ENCODE measurements at regions not wholly inside any gene's neighbourhood (a gene's known extent, or its start where the extent isn't known, plus 50 kb on each side); places are given as distances from the start of the nearest gene placed in this dataset.

DNA sequence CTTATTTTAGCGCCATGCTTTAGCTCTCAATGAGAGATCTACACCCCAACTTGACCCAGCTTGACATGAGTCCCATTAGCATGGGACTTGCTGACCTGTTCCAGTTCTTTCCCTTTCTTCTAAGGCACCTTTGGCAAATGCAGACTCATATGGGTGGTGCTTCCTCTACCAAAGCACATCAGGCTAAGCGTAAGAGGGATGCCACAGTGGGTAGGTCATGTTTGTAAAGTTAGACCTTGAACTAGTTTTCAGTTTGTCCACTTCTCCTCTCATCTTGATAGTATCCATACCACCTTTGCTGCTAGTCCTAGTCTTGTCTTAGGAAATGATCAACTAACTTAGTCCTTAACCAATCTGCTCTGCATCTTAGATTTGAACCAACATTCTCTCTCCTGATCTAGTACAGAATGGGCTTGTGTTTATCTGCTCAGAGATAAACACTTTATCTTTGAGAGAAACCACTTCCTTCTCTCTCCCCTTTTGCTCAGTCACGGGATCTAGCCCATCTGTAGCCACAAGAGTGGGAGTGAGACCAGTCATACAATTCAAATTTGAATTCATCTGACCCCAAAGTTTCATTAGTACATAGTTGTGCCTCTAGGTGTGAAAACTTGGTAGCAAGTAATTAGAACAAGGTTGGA is 72.1 kb upstream of the CD44 start:
- TF ChIP-seq CTCF (IDR thresholded peaks at IDR 0.05) (no peak), POLR2A (IDR thresholded peaks at IDR 0.05) (no peak), POLR2AphosphoS5 (IDR thresholded peaks at IDR 0.05) (no peak)
